Activated CD8-positive, alpha-beta memory T cell treated with anti-CD3 and anti-CD28 coated beads for 36 hours (primary cell): ENCODE measurements at regions not wholly inside any gene's neighbourhood (a gene's known extent, or its start where the extent isn't known, plus 50 kb on each side); places are given as distances from the start of the nearest gene placed in this dataset.

ENCODE experiments used
- CTCF ChIA-PET: fragments of 350-600 bp; sonication (Branson Sonifier 250); formaldehyde crosslinking; loops from one replicate; lab custom pipeline; 2021; ENCODE audit warnings: antibody characterized with exemption; lab: Charles Lee
- POLR2A ChIA-PET: fragments of 350-600 bp; sonication (Branson Sonifier 250); formaldehyde crosslinking; loops from one replicate; lab custom pipeline; 2021; ENCODE audit warnings: antibody characterized with exemption; lab: Charles Lee

GRCh38 chr17:69814031-69814430, 261.0 kb upstream of the KCNJ16 start:
- ChIA-PET POLR2A (no interaction called here), CTCF (no interaction called here)

GRCh38 chr17:69815406-69815805, 259.6 kb upstream of the KCNJ16 start:
- ChIA-PET CTCF (no interaction called here), POLR2A (no interaction called here)

GRCh38 chr17:69818467-69818866, 256.6 kb upstream of the KCNJ16 start:
- ChIA-PET CTCF (no interaction called here), POLR2A (no interaction called here)

- ChIA-PET CTCF (no interaction called here), POLR2A (no interaction called here)
These were observed 255.5 kb upstream of the KCNJ16 start for GRCh38 chr17:69819316-69820087.

DNA sequence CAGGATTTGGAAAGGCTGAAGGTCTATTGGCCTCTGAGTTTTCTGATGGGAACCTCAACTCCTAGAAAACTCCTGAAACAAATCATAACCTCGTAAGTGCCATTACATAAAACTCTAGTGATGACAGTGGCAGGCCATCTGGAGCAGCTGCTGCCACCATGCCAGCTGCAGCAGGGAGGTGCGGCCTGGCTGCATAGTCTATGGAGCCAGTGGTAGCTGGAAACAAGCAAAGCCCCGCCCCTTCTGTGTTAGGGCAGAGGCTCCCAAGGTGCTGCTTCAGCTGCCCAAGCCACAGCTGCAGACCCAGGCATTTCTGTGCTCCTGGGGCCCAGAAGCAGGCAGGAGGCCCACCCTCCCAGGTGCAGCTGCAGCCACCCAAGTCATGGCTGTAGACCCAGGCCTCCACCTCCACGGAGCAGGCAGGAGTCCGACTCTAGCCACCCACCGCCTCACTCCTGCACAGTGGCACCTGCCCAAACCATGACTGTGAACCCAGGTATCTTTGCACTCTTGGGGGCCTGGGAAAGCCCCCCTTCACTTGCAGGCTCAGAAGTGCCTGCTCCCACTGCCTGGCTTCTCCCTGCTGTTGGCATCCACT, 254.1 kb upstream of the KCNJ16 start:
- POLR2A ChIA-PET, result no interaction called here
- CTCF ChIA-PET, result no interaction called here

- POLR2A ChIA-PET, result no interaction called here
- CTCF ChIA-PET, result no interaction called here
These were observed 252.6 kb upstream of the KCNJ16 start for GRCh38 chr17:69822314-69822875.

- POLR2A ChIA-PET, result no interaction called here
These were observed 246.9 kb upstream of the KCNJ16 start for GRCh38 chr17:69828087-69828486.

DNA sequence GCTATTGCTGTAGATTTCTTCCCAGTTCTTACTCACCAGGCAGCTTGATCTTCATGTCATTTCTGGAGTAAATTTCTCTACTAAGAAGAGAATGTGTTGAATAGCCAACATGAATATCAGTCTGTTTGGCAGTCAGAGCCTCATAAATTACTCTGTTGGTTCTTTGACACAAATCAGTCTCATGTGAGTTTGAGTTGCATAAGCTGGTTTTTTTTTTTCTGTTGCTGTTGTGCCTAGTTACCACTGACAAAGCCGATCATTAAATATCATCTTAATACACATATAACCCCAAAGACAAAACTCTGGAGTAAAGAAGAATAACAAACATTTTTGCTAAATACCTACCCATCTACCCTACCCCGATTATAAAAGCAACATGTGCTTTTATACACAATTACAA, 240.5 kb upstream of the KCNJ16 start:
- CTCF ChIA-PET, result no interaction called here
- POLR2A ChIA-PET, result no interaction called here

More at GRCh38 chr17:69828087-69828486, 246.9 kb upstream of the KCNJ16 start:
- CTCF ChIA-PET, result no interaction called here

GRCh38 chr17:69851736-69852135, 223.3 kb upstream of the KCNJ16 start:
- CTCF ChIA-PET, result no interaction called here
- POLR2A ChIA-PET, result no interaction called here

GRCh38 chr17:69853541-69854224, 221.3 kb upstream of the KCNJ16 start:
- POLR2A ChIA-PET, result no interaction called here

GRCh38 chr17:69854225-69854780, 220.7 kb upstream of the KCNJ16 start:
- ChIA-PET POLR2A (no interaction called here), CTCF (no interaction called here)

More at GRCh38 chr17:69853541-69854224, 221.3 kb upstream of the KCNJ16 start:
- CTCF ChIA-PET, result no interaction called here

GRCh38 chr17:69856946-69857345, 218.1 kb upstream of the KCNJ16 start:
- POLR2A ChIA-PET, result no interaction called here
- CTCF ChIA-PET, result no interaction called here

- CTCF ChIA-PET, result no interaction called here
- POLR2A ChIA-PET, result no interaction called here
These were observed 217.6 kb upstream of the KCNJ16 start for GRCh38 chr17:69857412-69857835.

DNA sequence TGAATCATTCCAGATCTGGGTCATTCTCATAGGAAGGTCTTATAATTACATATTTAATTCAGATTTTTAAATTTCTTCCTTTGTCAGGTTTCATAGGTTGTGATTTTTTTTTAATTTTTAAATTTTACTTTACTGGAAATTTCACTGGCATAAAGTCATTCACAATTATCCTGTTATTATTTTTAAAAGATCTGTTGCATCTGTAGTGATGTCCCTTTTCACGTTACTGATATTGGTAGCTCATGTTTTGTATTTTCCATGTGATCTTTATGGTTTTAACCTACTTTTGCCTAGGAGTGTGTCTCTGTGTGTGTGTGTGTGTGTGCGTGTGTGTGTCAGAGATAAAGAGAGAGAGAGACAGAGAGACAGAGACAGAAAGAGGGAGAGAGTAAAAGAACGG, 216.6 kb upstream of the KCNJ16 start:
- POLR2A ChIA-PET, result interaction anchor here (1.0 kb wide), 1 partner anchor 19 kb away, joined by 7 read pairs; no protein-coding TSS in a partner anchor

GRCh38 chr17:69860142-69860680, 214.8 kb upstream of the KCNJ16 start:
- CTCF ChIA-PET, result no interaction called here
- POLR2A ChIA-PET, result no interaction called here

More for the DNA sequence above, 216.6 kb upstream of the KCNJ16 start:
- CTCF ChIA-PET, result no interaction called here

DNA sequence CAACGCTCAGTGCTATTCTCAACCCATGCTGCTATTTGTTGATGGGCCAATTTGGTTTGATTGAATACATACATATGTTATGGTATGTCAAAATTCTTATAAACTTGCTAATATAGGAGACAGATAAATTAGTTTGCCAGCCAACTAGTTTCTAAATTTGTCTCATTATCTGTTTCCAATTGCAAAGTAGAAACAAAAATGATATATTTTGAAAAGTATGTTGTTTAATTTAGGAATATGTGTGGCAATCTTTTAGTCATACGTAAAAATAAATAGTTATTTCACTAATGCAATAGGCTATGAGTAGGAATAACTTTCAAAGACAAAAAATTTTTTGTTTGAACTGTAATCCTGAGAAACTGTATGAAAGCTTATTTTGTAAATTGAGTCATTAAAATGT, 210.6 kb upstream of the KCNJ16 start:
- ChIA-PET CTCF (no interaction called here), POLR2A (no interaction called here)

GRCh38 chr17:69869667-69870066, 205.4 kb upstream of the KCNJ16 start:
- ChIA-PET POLR2A (interaction anchor here (0.6 kb wide), 1 partner anchor 355 kb away, joined by 4 read pairs; no protein-coding TSS in a partner anchor), CTCF (no interaction called here)

GRCh38 chr17:69870091-69870530, 204.9 kb upstream of the KCNJ16 start:
- ChIA-PET CTCF (no interaction called here), POLR2A (interaction anchor here (0.6 kb wide), 1 partner anchor 356 kb away, joined by 4 read pairs; no protein-coding TSS in a partner anchor)

DNA sequence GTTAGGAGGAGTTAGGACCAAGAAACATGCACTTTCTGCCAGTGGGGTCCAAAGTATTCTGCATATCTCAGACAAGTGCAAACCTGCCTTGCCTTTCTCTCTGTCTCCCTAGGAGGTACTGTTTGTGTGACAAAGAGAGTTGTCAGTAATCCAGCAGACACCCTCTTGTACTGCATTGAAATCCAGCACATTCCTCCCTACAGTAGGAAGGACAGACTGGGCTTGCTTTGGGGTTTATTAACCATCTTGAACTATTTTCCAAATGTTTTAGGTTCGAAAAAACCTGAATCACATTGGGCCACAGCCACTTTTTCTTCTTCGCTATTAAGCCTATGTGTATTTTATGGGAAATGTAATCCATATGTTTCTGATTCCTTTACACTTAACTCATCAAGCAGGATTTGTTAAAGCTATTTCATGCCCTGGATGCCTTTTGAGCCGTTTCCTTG, 204.2 kb upstream of the KCNJ16 start:
- POLR2A ChIA-PET, result no interaction called here
- CTCF ChIA-PET, result no interaction called here
